Osteoblast (primary cell): ENCODE measurements at regions not wholly inside any gene's neighbourhood (a gene's known extent, or its start where the extent isn't known, plus 50 kb on each side); places are given as distances from the start of the nearest gene placed in this dataset.

Experiments
- DNase-seq: peaks from one replicate; pipeline ENCODE4 v3.0.0; 2011; ENCODE audit warnings: low spot score, mixed read lengths; ENCODE audit not compliant: insufficient read length; ENCODE audit errors: missing footprints
- H2AFZ ChIP-seq: 2 replicates; pipeline ENCODE4 v1.6.0; 2011; ENCODE audit warnings: mild to moderate bottlenecking, low read length
- H3K27ac ChIP-seq: 2 replicates; pipeline ENCODE4 v1.5.1; 2011; ENCODE audit warnings: mild to moderate bottlenecking, low read depth, low read length, moderate library complexity
- H3K27me3 ChIP-seq: 2 replicates; pipeline ENCODE4 v1.6.0; 2012; ENCODE audit warnings: mild to moderate bottlenecking, control low read depth, inconsistent platforms, low read length, moderate library complexity; ENCODE audit not compliant: insufficient read depth
- H3K36me3 ChIP-seq: 2 replicates; pipeline ENCODE4 v1.5.1; 2011; ENCODE audit warnings: mild to moderate bottlenecking, low read length, control low read depth, moderate library complexity; ENCODE audit not compliant: insufficient read depth
- H3K4me1 ChIP-seq: 2 replicates; pipeline ENCODE4 v1.5.1; 2011; ENCODE audit warnings: mild to moderate bottlenecking, low read length, control low read depth, moderate library complexity; ENCODE audit not compliant: insufficient read depth
- H3K4me2 ChIP-seq: 2 replicates; pipeline ENCODE4 v1.6.0; 2011; ENCODE audit warnings: mild to moderate bottlenecking, low read length; ENCODE audit not compliant: insufficient read depth
- H3K4me3 ChIP-seq: fragments of 200-600 bp; sonication (generic); 3 replicates; pipeline ENCODE4 v1.5.1; 2012; ENCODE audit warnings: mild to moderate bottlenecking, low read length, inconsistent platforms; ENCODE audit not compliant: insufficient read depth
- H3K79me2 ChIP-seq: 2 replicates; pipeline ENCODE4 v1.6.0; 2012; ENCODE audit warnings: mild to moderate bottlenecking, low read length, control low read depth, inconsistent platforms; ENCODE audit not compliant: insufficient read depth
- H3K9me3 ChIP-seq: 2 replicates; pipeline ENCODE4 v1.5.1; 2011; ENCODE audit warnings: low read depth, low read length, control low read depth
- H4K20me1 ChIP-seq: 2 replicates; pipeline ENCODE4 v1.6.0; 2012; ENCODE audit warnings: mild to moderate bottlenecking, low read length, control low read depth; ENCODE audit not compliant: insufficient read depth
- TF ChIP-seq, protein P1 (sequence below): IDR thresholded peaks from 2 replicates; pipeline ENCODE4 v1.5.1; 2011; ENCODE audit warnings: mild to moderate bottlenecking, low read depth, low read length, moderate library complexity; ENCODE audit errors: extremely low read depth

DNA sequence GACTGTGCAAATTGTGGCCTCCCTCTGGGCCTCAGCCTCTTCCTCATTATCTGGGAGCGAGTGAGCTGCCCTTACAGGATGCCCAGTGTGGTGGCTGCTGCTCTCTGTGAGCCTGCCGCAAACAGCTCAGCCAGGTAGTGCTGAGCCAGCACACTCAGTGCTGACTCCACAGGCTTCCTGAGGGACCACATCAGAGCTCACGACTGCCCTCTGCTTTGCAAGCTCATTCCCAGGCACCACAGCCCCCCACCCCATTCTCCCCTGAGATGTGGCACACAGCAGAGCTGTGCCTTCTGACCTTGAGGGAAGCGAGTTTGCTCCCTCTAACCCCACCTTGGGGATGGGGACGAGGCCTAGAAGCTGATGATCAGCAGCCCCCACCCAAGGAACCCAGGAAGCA is 230.5 kb upstream of the PPP2R2D start:
- Histone ChIP-seq H3K79me2 (no peaks in the 10 kb centered on the region), H3K9me3 (peaks cover 3% of the 10 kb centered on the region), H3K36me3 (no peaks in the 10 kb centered on the region), H4K20me1 (no peaks in the 10 kb centered on the region), H3K27ac (no peak overlapping the region), H3K4me3 (no peak overlapping the region), H3K27me3 (no peaks in the 10 kb centered on the region), H3K4me1 (no peaks in the 10 kb centered on the region), H3K4me2 (no peak overlapping the region), H2AFZ (no peak overlapping the region)
- TF ChIP-seq, protein P1, sequence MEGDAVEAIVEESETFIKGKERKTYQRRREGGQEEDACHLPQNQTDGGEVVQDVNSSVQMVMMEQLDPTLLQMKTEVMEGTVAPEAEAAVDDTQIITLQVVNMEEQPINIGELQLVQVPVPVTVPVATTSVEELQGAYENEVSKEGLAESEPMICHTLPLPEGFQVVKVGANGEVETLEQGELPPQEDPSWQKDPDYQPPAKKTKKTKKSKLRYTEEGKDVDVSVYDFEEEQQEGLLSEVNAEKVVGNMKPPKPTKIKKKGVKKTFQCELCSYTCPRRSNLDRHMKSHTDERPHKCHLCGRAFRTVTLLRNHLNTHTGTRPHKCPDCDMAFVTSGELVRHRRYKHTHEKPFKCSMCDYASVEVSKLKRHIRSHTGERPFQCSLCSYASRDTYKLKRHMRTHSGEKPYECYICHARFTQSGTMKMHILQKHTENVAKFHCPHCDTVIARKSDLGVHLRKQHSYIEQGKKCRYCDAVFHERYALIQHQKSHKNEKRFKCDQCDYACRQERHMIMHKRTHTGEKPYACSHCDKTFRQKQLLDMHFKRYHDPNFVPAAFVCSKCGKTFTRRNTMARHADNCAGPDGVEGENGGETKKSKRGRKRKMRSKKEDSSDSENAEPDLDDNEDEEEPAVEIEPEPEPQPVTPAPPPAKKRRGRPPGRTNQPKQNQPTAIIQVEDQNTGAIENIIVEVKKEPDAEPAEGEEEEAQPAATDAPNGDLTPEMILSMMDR: no peak
- no peak for DNase-seq

DNA sequence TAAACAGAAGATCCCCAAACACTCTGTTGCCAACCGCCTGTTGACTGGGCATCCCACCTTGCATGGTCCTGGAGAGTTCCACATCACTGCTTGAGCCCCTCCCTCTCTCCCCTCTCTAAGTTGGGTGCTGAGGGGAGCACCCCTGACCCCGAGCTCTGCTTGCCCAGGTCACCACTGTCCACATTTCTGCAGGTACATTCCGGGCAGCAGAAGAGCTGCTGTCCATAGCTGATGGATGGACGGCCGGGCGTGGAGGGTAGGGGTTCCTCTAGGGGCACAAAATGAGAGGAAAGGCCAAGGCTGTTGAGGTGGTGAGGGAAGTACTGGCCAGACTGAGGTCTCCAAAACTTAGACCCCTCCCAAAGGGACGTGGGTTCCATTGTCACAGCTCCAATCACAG is 227.4 kb upstream of the PPP2R2D start:
- Histone ChIP-seq H3K79me2 (no peaks in the 10 kb centered on the region), H3K36me3 (no peaks in the 10 kb centered on the region), H3K4me3 (no peak overlapping the region), H3K27ac (no peak overlapping the region), H3K9me3 (peaks cover 3% of the 10 kb centered on the region), H2AFZ (no peak overlapping the region), H3K4me2 (no peak overlapping the region), H3K27me3 (no peaks in the 10 kb centered on the region), H3K4me1 (no peaks in the 10 kb centered on the region), H4K20me1 (no peaks in the 10 kb centered on the region)
- no peak for DNase-seq
- TF ChIP-seq, protein P1: no peak

DNA sequence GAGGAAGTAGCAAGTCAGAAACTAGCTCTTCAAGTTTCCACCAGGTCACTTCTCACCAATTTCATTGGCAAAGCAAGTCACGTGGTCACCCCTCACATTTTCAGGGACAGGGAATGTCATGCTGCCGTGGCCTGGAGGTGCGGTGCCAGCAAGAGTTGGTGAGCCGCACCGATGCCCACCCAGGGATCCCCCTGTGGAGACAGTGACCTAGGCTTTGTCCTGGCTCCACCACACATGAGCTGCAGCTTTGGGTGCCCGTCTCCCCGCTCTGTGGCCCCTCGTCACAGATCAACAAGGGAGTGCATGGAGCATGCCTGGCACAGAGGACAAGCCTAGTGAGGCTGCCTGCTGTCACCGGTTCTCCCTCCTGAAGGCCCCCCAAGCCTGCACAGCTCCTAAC is 226.7 kb upstream of the PPP2R2D start:
- Histone ChIP-seq H3K4me3 (no peak overlapping the region), H3K9me3 (peaks cover 3% of the 10 kb centered on the region), H4K20me1 (no peaks in the 10 kb centered on the region), H3K79me2 (no peaks in the 10 kb centered on the region), H3K36me3 (no peaks in the 10 kb centered on the region), H3K4me1 (no peaks in the 10 kb centered on the region), H2AFZ (no peak overlapping the region), H3K4me2 (no peak overlapping the region), H3K27ac (no peak overlapping the region), H3K27me3 (no peaks in the 10 kb centered on the region)
- TF ChIP-seq, protein P1: no peak
- DNase-seq: peak; percentile 58

DNA sequence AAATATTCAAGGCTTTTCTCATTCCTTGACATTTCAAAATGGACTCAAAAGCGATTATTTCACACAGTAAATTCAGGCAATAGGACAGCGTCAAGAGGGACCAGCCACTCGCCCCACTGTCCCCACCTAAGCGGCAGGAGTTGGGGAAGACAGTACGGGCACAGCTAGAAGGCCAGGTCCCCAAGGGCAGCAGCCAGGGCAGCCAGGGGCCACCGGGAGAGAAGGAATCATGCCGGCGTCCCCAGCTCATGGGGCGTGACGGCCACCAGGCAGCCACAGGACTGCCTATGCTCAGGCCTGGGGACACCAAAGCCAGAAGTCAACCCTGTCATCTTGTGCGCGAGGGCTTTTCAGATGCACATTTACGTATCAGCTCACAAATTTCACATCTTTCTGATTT is 225.7 kb upstream of the PPP2R2D start:
- no peaks in the 10 kb centered on the region for H3K27me3 ChIP-seq
- H4K20me1 ChIP-seq: no peaks in the 10 kb centered on the region
- H2AFZ ChIP-seq: no peak overlapping the region
- peaks cover 3% of the 10 kb centered on the region for H3K9me3 ChIP-seq
- no peak overlapping the region for H3K4me3 ChIP-seq
- H3K4me1 ChIP-seq: no peaks in the 10 kb centered on the region
- DNase-seq: peak; percentile 18
- H3K36me3 ChIP-seq: no peaks in the 10 kb centered on the region
- H3K79me2 ChIP-seq: no peaks in the 10 kb centered on the region
- no peak overlapping the region for H3K27ac ChIP-seq
- no peak overlapping the region for H3K4me2 ChIP-seq
- TF ChIP-seq, protein P1: no peak
